H1 (cell line): ENCODE measurements at regions not wholly inside any gene's neighbourhood (a gene's known extent, or its start where the extent isn't known, plus 50 kb on each side); places are given as distances from the start of the nearest gene placed in this dataset.

ENCODE experiments used
- CTCF ChIA-PET: fragments of 300-600 bp; sonication (Branson Sonifier 250); formaldehyde crosslinking; loops from one replicate; lab custom pipeline; 2021; ENCODE audit not compliant: partially characterized antibody; lab: Charles Lee
- POLR2A ChIA-PET: fragments of 300-600 bp; sonication (Branson Sonifier 250); formaldehyde crosslinking; loops from one replicate; lab custom pipeline; 2021; ENCODE audit warnings: inconsistent platforms; ENCODE audit not compliant: partially characterized antibody; lab: Charles Lee
- DNase-seq, 2 experiments: peaks; one replicate each; pipeline versions ENCODE4 v3.0.0 to v3.0.0-alpha.2; 2010 to 2022; ENCODE audit warnings: low spot score in 2 of 2, low read depth in 1 of 2, mixed read lengths in 1 of 2
- FAIRE-seq: peaks from 2 replicates; lab custom pipeline; 2011; peaks lifted over from hg19 to GRCh38; lab: Jason Lieb, UNC
- H2AFZ ChIP-seq: 2 replicates; pipeline ENCODE4 v1.8.1; 2012; ENCODE audit warnings: low read length, inconsistent platforms
- H2AK5ac ChIP-seq: 2 replicates; pipeline ENCODE4 v1.6.1; 2013; ENCODE audit warnings: low read depth, low read length
- H2BK120ac ChIP-seq: replicated peaks from 2 replicates; pipeline ENCODE3; 2013; ENCODE audit warnings: low read depth, low read length, inconsistent platforms
- H2BK12ac ChIP-seq: 2 replicates; pipeline ENCODE4 v1.6.1; 2013; ENCODE audit warnings: low read depth, low read length
- H2BK15ac ChIP-seq: 2 replicates; pipeline ENCODE4 v1.6.1; 2013; ENCODE audit warnings: low read length
- H2BK20ac ChIP-seq: 2 replicates; pipeline ENCODE4 v1.6.1; 2013; ENCODE audit warnings: low read length
- H2BK5ac ChIP-seq: 2 replicates; pipeline ENCODE4 v1.6.1; 2013; ENCODE audit warnings: low read depth, low read length
- H3K14ac ChIP-seq: 2 replicates; pipeline ENCODE4 v1.6.1; 2013; ENCODE audit warnings: inconsistent platforms; ENCODE audit not compliant: insufficient read length
- H3K18ac ChIP-seq: 2 replicates; pipeline ENCODE4 v1.6.1; 2013; ENCODE audit warnings: low read length; ENCODE audit errors: extremely low read depth
- H3K23ac ChIP-seq: 2 replicates; pipeline ENCODE4 v1.6.1; 2013; ENCODE audit warnings: inconsistent platforms; ENCODE audit not compliant: insufficient read length
- H3K23me2 ChIP-seq: 2 replicates; pipeline ENCODE4 v1.6.1; 2013; ENCODE audit warnings: low read depth, low read length
- H3K27ac ChIP-seq: 2 replicates; pipeline ENCODE4 v1.6.1; 2011; ENCODE audit warnings: low read depth, low read length, inconsistent platforms
- H3K27me3 ChIP-seq, 4 experiments: replicated peaks in 1 of 4; 1 replicate in 1 of 4; 2 replicates in 3 of 4; pipeline versions ENCODE4 v1.6.1 to v1.8.1; 2011 to 2013; ENCODE audit warnings: low read length in 3 of 4, mild to moderate bottlenecking in 3 of 4, inconsistent platforms in 2 of 4, mixed read lengths in 2 of 4, moderate library complexity in 1 of 4; ENCODE audit not compliant: control insufficient read depth in 3 of 4, insufficient read depth in 3 of 4; ENCODE audit errors: extremely low read depth in 1 of 4
- H3K36me3 ChIP-seq, 4 experiments: 2 replicates each; pipeline versions ENCODE4 v1.6.1 to v1.8.1; 2011 to 2013; ENCODE audit warnings: mild to moderate bottlenecking in 4 of 4, low read length in 3 of 4, moderate library complexity in 2 of 4, control low read depth in 1 of 4, inconsistent platforms in 1 of 4; ENCODE audit not compliant: insufficient read depth in 4 of 4, control insufficient read depth in 2 of 4
- H3K4ac ChIP-seq: replicated peaks from 2 replicates; pipeline ENCODE3; 2013; ENCODE audit warnings: low read length, low read depth, mixed read lengths, inconsistent platforms; ENCODE audit not compliant: insufficient read length
- H3K4me1 ChIP-seq, 4 experiments: replicated peaks in 1 of 4; 1 replicate in 1 of 4; 2 replicates in 3 of 4; pipeline versions ENCODE4 v1.6.1 to v1.8.1; 2011 to 2013; ENCODE audit warnings: low read length in 3 of 4, inconsistent platforms in 2 of 4, mixed read lengths in 1 of 4; ENCODE audit not compliant: insufficient read depth in 4 of 4, control insufficient read depth in 3 of 4
- H3K4me2 ChIP-seq, 2 experiments: 2 replicates each; pipeline versions ENCODE4 v1.6.1 to v1.8.1; 2011 to 2013; ENCODE audit warnings: low read depth in 2 of 2, low read length in 2 of 2, control low read depth in 1 of 2, inconsistent platforms in 1 of 2, mild to moderate bottlenecking in 1 of 2; ENCODE audit not compliant: insufficient read depth in 1 of 2
- H3K4me3 ChIP-seq, 4 experiments: fragments of 200-600, 300-600 bp in 1 of 4; sonication (generic), shearing (Covaris generic), sonication (Bioruptor Twin) in 1 of 4; 2 replicates each; pipeline versions ENCODE4 v1.5.1 to v1.8.1; 2011 to 2016; ENCODE audit warnings: low read length in 4 of 4, low read depth in 3 of 4, control low read depth in 2 of 4, inconsistent platforms in 2 of 4, mild to moderate bottlenecking in 2 of 4, mixed read lengths in 1 of 4, moderate library complexity in 1 of 4; ENCODE audit not compliant: insufficient read depth in 2 of 4; ENCODE audit errors: extremely low read depth in 1 of 4
- H3K56ac ChIP-seq: replicated peaks from 2 replicates; pipeline ENCODE3; 2013; ENCODE audit warnings: low read depth, mild to moderate bottlenecking, mixed read lengths, low read length, inconsistent platforms; ENCODE audit not compliant: insufficient read length
- H3K79me1 ChIP-seq: 2 replicates; pipeline ENCODE4 v1.6.1; 2013; ENCODE audit warnings: low read depth, low read length, control low read depth
- H3K79me2 ChIP-seq, 2 experiments: 2 replicates each; pipeline versions ENCODE4 v1.6.1 to v1.8.1; 2012 to 2013; ENCODE audit warnings: low read length in 2 of 2, mild to moderate bottlenecking in 2 of 2, inconsistent platforms in 1 of 2; ENCODE audit not compliant: insufficient read depth in 2 of 2, control insufficient read depth in 1 of 2
- H3K9ac ChIP-seq, 4 experiments: replicated peaks in 1 of 4; 1 replicate in 1 of 4; 2 replicates in 3 of 4; pipeline versions ENCODE4 v1.6.1 to v1.8.1; 2011 to 2013; ENCODE audit warnings: low read depth in 3 of 4, low read length in 3 of 4, control low read depth in 2 of 4, mild to moderate bottlenecking in 2 of 4, moderate library complexity in 2 of 4, inconsistent platforms in 1 of 4; ENCODE audit errors: extremely low read depth in 1 of 4
- H3K9me3 ChIP-seq, 2 experiments: 2 replicates each; pipeline versions ENCODE4 v1.6.1 to v1.8.1; 2012 to 2013; ENCODE audit warnings: mild to moderate bottlenecking in 2 of 2, moderate library complexity in 2 of 2, control low read depth in 1 of 2, inconsistent platforms in 1 of 2, low read depth in 1 of 2, low read length in 1 of 2, mixed read lengths in 1 of 2; ENCODE audit not compliant: insufficient read depth in 2 of 2
- H4K20me1 ChIP-seq, 2 experiments: replicated peaks in 1 of 2; 2 replicates each; pipeline versions ENCODE3 to v1.8.1; 2011 to 2013; ENCODE audit warnings: inconsistent platforms in 2 of 2, low read length in 2 of 2, mild to moderate bottlenecking in 1 of 2; ENCODE audit not compliant: insufficient read depth in 2 of 2, control insufficient read depth in 1 of 2
- H4K5ac ChIP-seq: 2 replicates; pipeline ENCODE4 v1.6.1; 2013; ENCODE audit warnings: low read length, low read depth, mixed read lengths, inconsistent platforms; ENCODE audit not compliant: insufficient read length
- H4K8ac ChIP-seq: 2 replicates; pipeline ENCODE4 v1.8.0; 2013; ENCODE audit warnings: mild to moderate bottlenecking, moderate library complexity, low read length, inconsistent platforms; ENCODE audit not compliant: insufficient read depth; ENCODE audit errors: extremely low read depth
- H4K91ac ChIP-seq: replicated peaks from 2 replicates; pipeline ENCODE3; 2013; ENCODE audit warnings: low read length, mixed read lengths, inconsistent platforms; ENCODE audit not compliant: insufficient read length
- ATF3 ChIP-seq: IDR thresholded peaks from 2 replicates; pipeline ENCODE4 v1.6.1; 2011; ENCODE audit warnings: low read depth, mild to moderate bottlenecking, low read length; ENCODE audit not compliant: insufficient read depth
- CEBPB ChIP-seq: IDR thresholded peaks from 2 replicates; pipeline ENCODE4 v1.6.1; 2012; ENCODE audit warnings: low read depth, low read length
- FOSL1 ChIP-seq: IDR thresholded peaks from 2 replicates; pipeline ENCODE4 v1.6.1; 2011; ENCODE audit warnings: mild to moderate bottlenecking, low read depth, low read length, moderate library complexity; ENCODE audit not compliant: insufficient read depth
- GABPA ChIP-seq: IDR thresholded peaks from 2 replicates; pipeline ENCODE4 v1.6.1; 2011; ENCODE audit warnings: mild to moderate bottlenecking, low read length, moderate library complexity, borderline replicate concordance; ENCODE audit not compliant: insufficient read depth
- MAFK ChIP-seq: IDR thresholded peaks from 2 replicates; pipeline ENCODE4 v1.6.1; 2012; ENCODE audit warnings: low read depth, mild to moderate bottlenecking, improper control_type of control experiment, low read length
- RBBP5 ChIP-seq: IDR thresholded peaks from 2 replicates; pipeline ENCODE4 v1.7.1; 2012; ENCODE audit warnings: low read depth, mild to moderate bottlenecking, inconsistent platforms, low read length, moderate library complexity, borderline replicate concordance
- SIX5 ChIP-seq: IDR thresholded peaks from 2 replicates; pipeline ENCODE4 v1.6.1; 2011; ENCODE audit warnings: mild to moderate bottlenecking, low read depth, low read length
- SP1 ChIP-seq: IDR thresholded peaks from 2 replicates; pipeline ENCODE4 v1.6.1; 2011; ENCODE audit warnings: low read depth, low read length
- YY1 ChIP-seq: IDR thresholded peaks from 2 replicates; pipeline ENCODE4 v1.6.1; 2011; ENCODE audit warnings: low read depth, mild to moderate bottlenecking, low read length

GRCh38 chr3:162421721-162422120, 925.1 kb downstream of the OTOL1 start:
- H3K4me2 ChIP-seq: no peak overlapping the region
- H2BK5ac ChIP-seq: no peak overlapping the region
- no peak overlapping the region for H2AFZ ChIP-seq
- no peak overlapping the region for H3K56ac ChIP-seq
- H3K9me3 ChIP-seq: no peaks in the 10 kb centered on the region; a peak in 1 of 4 replicates
- FAIRE-seq (no peak), DNase-seq (no peak)
- H2BK12ac ChIP-seq: no peak overlapping the region
- H3K4me1 ChIP-seq: no peaks in the 10 kb centered on the region
- no peak overlapping the region for H3K4ac ChIP-seq
- no peak overlapping the region for H2BK15ac ChIP-seq
- H4K8ac ChIP-seq: no peak overlapping the region
- ChIA-PET POLR2A (no interaction called here), CTCF (no interaction called here)
- H3K23ac ChIP-seq: no peak overlapping the region
- H3K79me2 ChIP-seq: no peaks in the 10 kb centered on the region
- H3K36me3 ChIP-seq: no peaks in the 10 kb centered on the region
- H3K14ac ChIP-seq: no peak overlapping the region
- H4K5ac ChIP-seq: no peak overlapping the region
- H2AK5ac ChIP-seq: no peak overlapping the region
- TF ChIP-seq CEBPB (no peak), MAFK (no peak), ATF3 (no peak), SP1 (no peak), YY1 (no peak), FOSL1 (no peak), SIX5 (no peak), GABPA (no peak), RBBP5 (no peak)
- H3K23me2 ChIP-seq: no peaks in the 10 kb centered on the region
- no peaks in the 10 kb centered on the region for H3K79me1 ChIP-seq
- no peak overlapping the region for H3K18ac ChIP-seq
- no peaks in the 10 kb centered on the region for H4K20me1 ChIP-seq
- H3K27me3 ChIP-seq: no peaks in the 10 kb centered on the region
- no peak overlapping the region for H3K4me3 ChIP-seq
- H3K9ac ChIP-seq: no peak overlapping the region
- no peak overlapping the region for H4K91ac ChIP-seq
- no peak overlapping the region for H2BK20ac ChIP-seq
- no peak overlapping the region for H2BK120ac ChIP-seq
- H3K27ac ChIP-seq: no peak overlapping the region
